DMS153 treated with DMSO at 0.1 percent for 48 hours (cell line): ENCODE measurements at regions not wholly inside any gene's neighbourhood (a gene's known extent, or its start where the extent isn't known, plus 50 kb on each side); places are given as distances from the start of the nearest gene placed in this dataset.

Experiments used
- DNase-seq: peaks from one replicate; lab custom pipeline; 2025; ENCODE audit not compliant: unreplicated experiment; lab: John Stamatoyannopoulos, UW

GRCh38 chr2:18332477-18332876 is 228.0 kb downstream of the RDH14 start:
- no peak for DNase-seq

- no peak for DNase-seq
Measured at GRCh38 chr2:18325118-18325517, 235.3 kb downstream of the RDH14 start.

GRCh38 chr2:18319987-18320386 is 240.5 kb downstream of the RDH14 start:
- DNase-seq: no peak

GRCh38 chr2:18317017-18317416 is 243.4 kb downstream of the RDH14 start:
- no peak for DNase-seq

GRCh38 chr2:18312818-18313217 is 247.6 kb downstream of the RDH14 start:
- no peak for DNase-seq

GRCh38 chr2:18311420-18312195 is 248.8 kb downstream of the RDH14 start:
- DNase-seq: peak; percentile 80

- no peak for DNase-seq
Measured at GRCh38 chr2:18309627-18310026, 250.8 kb downstream of the RDH14 start.

GRCh38 chr2:18309188-18309587 is 251.3 kb downstream of the RDH14 start:
- DNase-seq: no peak

- no peak for DNase-seq
Measured at GRCh38 chr2:18304849-18305248, 255.6 kb downstream of the RDH14 start.

GRCh38 chr2:18301421-18302139 is 258.9 kb downstream of the RDH14 start:
- no peak for DNase-seq

GRCh38 chr2:18299423-18300212 is 260.8 kb downstream of the RDH14 start:
- DNase-seq: no peak

- DNase-seq: no peak
Measured at GRCh38 chr2:18297534-18298058, 262.9 kb downstream of the RDH14 start.

- no peak for DNase-seq
Measured at GRCh38 chr2:18290386-18290785, 270.1 kb downstream of the RDH14 start.

- DNase-seq: no peak
Measured at GRCh38 chr2:18286897-18287296, 273.6 kb downstream of the RDH14 start.

GRCh38 chr2:18284331-18284730 is 276.1 kb downstream of the RDH14 start:
- no peak for DNase-seq

GRCh38 chr2:18282026-18282425 is 278.4 kb downstream of the RDH14 start:
- DNase-seq: no peak

GRCh38 chr2:18276583-18277075 is 283.8 kb downstream of the RDH14 start:
- no peak for DNase-seq

GRCh38 chr2:18273205-18273604 is 287.2 kb downstream of the RDH14 start:
- DNase-seq: no peak

GRCh38 chr2:18272148-18272494 is 288.3 kb downstream of the RDH14 start:
- no peak for DNase-seq

GRCh38 chr2:18271370-18272147 is 288.9 kb downstream of the RDH14 start:
- DNase-seq: no peak

GRCh38 chr2:18268400-18268799 is 292.1 kb downstream of the RDH14 start:
- DNase-seq: no peak
